ENCODE measurements at regions not wholly inside any gene's neighbourhood (a gene's known extent, or its start where the extent isn't known, plus 50 kb on each side); places are given as distances from the start of the nearest gene placed in this dataset.

- DNase-seq, result no peak
- FAIRE-seq, result no peak
- H3K27ac ChIP-seq (ENCODE audit: low read depth in 1 of 3, low read length in 2 of 3), result no peak overlapping the region
- no peaks in the 10 kb centered on the region for H3K27me3 ChIP-seq (ENCODE audit: control insufficient read depth in 3 of 3, insufficient read depth in 3 of 3, low read length in 3 of 3)
- no peak overlapping the region for H3K4me3 ChIP-seq (ENCODE audit: low read depth in 1 of 3, low read length in 3 of 3)
- no peaks in the 10 kb centered on the region for H3K36me3 ChIP-seq (ENCODE audit: control insufficient read depth in 3 of 3, insufficient read depth in 2 of 3, low read depth in 1 of 3, low read length in 3 of 3)
- 72 to 78% (median 77%) methylated on average over 1 of the region's 1 CpG for WGBS, 3 donors
- peaks cover 0 to 4% (median 0%) of the 10 kb centered on the region in 3 donors for H3K4me1 ChIP-seq (ENCODE audit: control insufficient read depth in 3 of 3, insufficient read depth in 2 of 3, low read depth in 1 of 3, low read length in 2 of 3)
- no peaks in the 10 kb centered on the region for H3K9me3 ChIP-seq (ENCODE audit: control insufficient read depth in 2 of 2, insufficient read depth in 1 of 2, low read depth in 1 of 2, low read length in 1 of 2)
Measured at GRCh38 chr14:30225176-30225575, 297.5 kb upstream of the PRKD1 start.

- no peak overlapping the region for H3K4me3 ChIP-seq (ENCODE audit: low read depth in 1 of 3, low read length in 3 of 3)
- H3K27ac ChIP-seq (ENCODE audit: low read depth in 1 of 3, low read length in 2 of 3), result no peak overlapping the region
- whole genome bisulfite sequencing, 3 donors, result 53 to 70% (median 65%) methylated on average over 3 of the region's 3 CpGs
- no peaks in the 10 kb centered on the region for H3K27me3 ChIP-seq (ENCODE audit: control insufficient read depth in 3 of 3, insufficient read depth in 3 of 3, low read length in 3 of 3)
- DNase-seq (no peak), FAIRE-seq (no peak)
- H3K9me3 ChIP-seq (ENCODE audit: control insufficient read depth in 2 of 2, insufficient read depth in 1 of 2, low read depth in 1 of 2, low read length in 1 of 2), result no peaks in the 10 kb centered on the region
- H3K4me1 ChIP-seq (ENCODE audit: control insufficient read depth in 3 of 3, insufficient read depth in 2 of 3, low read depth in 1 of 3, low read length in 2 of 3), result peaks cover 0 to 4% (median 0%) of the 10 kb centered on the region in 3 donors
- no peaks in the 10 kb centered on the region for H3K36me3 ChIP-seq (ENCODE audit: control insufficient read depth in 3 of 3, insufficient read depth in 2 of 3, low read depth in 1 of 3, low read length in 3 of 3)
Measured at GRCh38 chr14:30227436-30227835, 299.8 kb upstream of the PRKD1 start.

GRCh38 chr14:30227876-30228275 lies 300.2 kb upstream of the PRKD1 start:
- Histone ChIP-seq H3K9me3 (ENCODE audit: control insufficient read depth in 2 of 2, insufficient read depth in 1 of 2, low read depth in 1 of 2, low read length in 1 of 2) (no peaks in the 10 kb centered on the region), H3K27ac (ENCODE audit: low read depth in 1 of 3, low read length in 2 of 3) (no peak overlapping the region), H3K4me3 (ENCODE audit: low read depth in 1 of 3, low read length in 3 of 3) (no peak overlapping the region), H3K36me3 (ENCODE audit: control insufficient read depth in 3 of 3, insufficient read depth in 2 of 3, low read depth in 1 of 3, low read length in 3 of 3) (no peaks in the 10 kb centered on the region), H3K4me1 (ENCODE audit: control insufficient read depth in 3 of 3, insufficient read depth in 2 of 3, low read depth in 1 of 3, low read length in 2 of 3) (peaks cover 0 to 4% (median 0%) of the 10 kb centered on the region in 3 donors), H3K27me3 (ENCODE audit: control insufficient read depth in 3 of 3, insufficient read depth in 3 of 3, low read length in 3 of 3) (no peaks in the 10 kb centered on the region)
- 21 to 44% (median 28%) methylated on average over 2 of the region's 2 CpGs for WGBS, 3 donors
- DNase-seq (peak in 1 of 2 donors; percentile 7), FAIRE-seq (no peak)

- Histone ChIP-seq H3K4me3 (ENCODE audit: low read depth in 1 of 3, low read length in 3 of 3) (no peak overlapping the region), H3K27me3 (ENCODE audit: control insufficient read depth in 3 of 3, insufficient read depth in 3 of 3, low read length in 3 of 3) (no peaks in the 10 kb centered on the region), H3K36me3 (ENCODE audit: control insufficient read depth in 3 of 3, insufficient read depth in 2 of 3, low read depth in 1 of 3, low read length in 3 of 3) (no peaks in the 10 kb centered on the region), H3K9me3 (ENCODE audit: control insufficient read depth in 2 of 2, insufficient read depth in 1 of 2, low read depth in 1 of 2, low read length in 1 of 2) (no peaks in the 10 kb centered on the region), H3K27ac (ENCODE audit: low read depth in 1 of 3, low read length in 2 of 3) (no peak overlapping the region), H3K4me1 (ENCODE audit: control insufficient read depth in 3 of 3, insufficient read depth in 2 of 3, low read depth in 1 of 3, low read length in 2 of 3) (no peaks in the 10 kb centered on the region)
- no peak for FAIRE-seq
- 90 to 92% (median 90%) methylated on average over 3 of the region's 3 CpGs for WGBS, 3 donors
- DNase-seq, result no peak
Measured at GRCh38 chr14:30230719-30231118, 303.1 kb upstream of the PRKD1 start.

GRCh38 chr14:30234966-30235365 lies 307.3 kb upstream of the PRKD1 start:
- Histone ChIP-seq H3K4me1 (ENCODE audit: control insufficient read depth in 3 of 3, insufficient read depth in 2 of 3, low read depth in 1 of 3, low read length in 2 of 3) (no peaks in the 10 kb centered on the region), H3K4me3 (ENCODE audit: low read depth in 1 of 3, low read length in 3 of 3) (no peak overlapping the region), H3K9me3 (ENCODE audit: control insufficient read depth in 2 of 2, insufficient read depth in 1 of 2, low read depth in 1 of 2, low read length in 1 of 2) (no peaks in the 10 kb centered on the region), H3K36me3 (ENCODE audit: control insufficient read depth in 3 of 3, insufficient read depth in 2 of 3, low read depth in 1 of 3, low read length in 3 of 3) (no peaks in the 10 kb centered on the region), H3K27me3 (ENCODE audit: control insufficient read depth in 3 of 3, insufficient read depth in 3 of 3, low read length in 3 of 3) (no peaks in the 10 kb centered on the region), H3K27ac (ENCODE audit: low read depth in 1 of 3, low read length in 2 of 3) (no peak overlapping the region)
- FAIRE-seq (no peak), DNase-seq (no peak)
- 85 to 88% (median 86%) methylated on average over 1 of the region's 1 CpG for WGBS, 3 donors

- Histone ChIP-seq H3K4me1 (ENCODE audit: control insufficient read depth in 3 of 3, insufficient read depth in 2 of 3, low read depth in 1 of 3, low read length in 2 of 3) (no peaks in the 10 kb centered on the region), H3K4me3 (ENCODE audit: low read depth in 1 of 3, low read length in 3 of 3) (no peak overlapping the region), H3K27ac (ENCODE audit: low read depth in 1 of 3, low read length in 2 of 3) (no peak overlapping the region), H3K9me3 (ENCODE audit: control insufficient read depth in 2 of 2, insufficient read depth in 1 of 2, low read depth in 1 of 2, low read length in 1 of 2) (no peaks in the 10 kb centered on the region), H3K27me3 (ENCODE audit: control insufficient read depth in 3 of 3, insufficient read depth in 3 of 3, low read length in 3 of 3) (no peaks in the 10 kb centered on the region), H3K36me3 (ENCODE audit: control insufficient read depth in 3 of 3, insufficient read depth in 2 of 3, low read depth in 1 of 3, low read length in 3 of 3) (no peaks in the 10 kb centered on the region)
- FAIRE-seq, result no peak
- DNase-seq, result no peak
- 81 to 90% (median 86%) methylated on average over 2 of the region's 2 CpGs for WGBS, 3 donors
Measured at GRCh38 chr14:30235485-30235884, 307.8 kb upstream of the PRKD1 start.

GRCh38 chr14:30238936-30239335 lies 311.3 kb upstream of the PRKD1 start:
- H3K4me3 ChIP-seq (ENCODE audit: low read depth in 1 of 3, low read length in 3 of 3), result no peak overlapping the region

GRCh38 chr14:30240018-30240417 lies 312.4 kb upstream of the PRKD1 start:
- H3K27ac ChIP-seq (ENCODE audit: low read depth in 1 of 3, low read length in 2 of 3), result no peak overlapping the region
- H3K4me3 ChIP-seq (ENCODE audit: low read depth in 1 of 3, low read length in 3 of 3), result no peak overlapping the region
- no peaks in the 10 kb centered on the region for H3K36me3 ChIP-seq (ENCODE audit: control insufficient read depth in 3 of 3, insufficient read depth in 2 of 3, low read depth in 1 of 3, low read length in 3 of 3)
- no peaks in the 10 kb centered on the region for H3K27me3 ChIP-seq (ENCODE audit: control insufficient read depth in 3 of 3, insufficient read depth in 3 of 3, low read length in 3 of 3)
- 50 to 73% (median 66%) methylated on average over 4 of the region's 4 CpGs for WGBS, 3 donors
- H3K9me3 ChIP-seq (ENCODE audit: control insufficient read depth in 2 of 2, insufficient read depth in 1 of 2, low read depth in 1 of 2, low read length in 1 of 2), result no peaks in the 10 kb centered on the region
- H3K4me1 ChIP-seq (ENCODE audit: control insufficient read depth in 3 of 3, insufficient read depth in 2 of 3, low read depth in 1 of 3, low read length in 2 of 3), result no peaks in the 10 kb centered on the region
- no peak for FAIRE-seq
- DNase-seq, result no peak

More at GRCh38 chr14:30238936-30239335, 311.3 kb upstream of the PRKD1 start:
- Histone ChIP-seq H3K36me3 (ENCODE audit: control insufficient read depth in 3 of 3, insufficient read depth in 2 of 3, low read depth in 1 of 3, low read length in 3 of 3) (no peaks in the 10 kb centered on the region), H3K27ac (ENCODE audit: low read depth in 1 of 3, low read length in 2 of 3) (no peak overlapping the region), H3K27me3 (ENCODE audit: control insufficient read depth in 3 of 3, insufficient read depth in 3 of 3, low read length in 3 of 3) (no peaks in the 10 kb centered on the region), H3K4me1 (ENCODE audit: control insufficient read depth in 3 of 3, insufficient read depth in 2 of 3, low read depth in 1 of 3, low read length in 2 of 3) (no peaks in the 10 kb centered on the region), H3K9me3 (ENCODE audit: control insufficient read depth in 2 of 2, insufficient read depth in 1 of 2, low read depth in 1 of 2, low read length in 1 of 2) (no peaks in the 10 kb centered on the region)
- 64 to 81% (median 73%) methylated on average over 4 of the region's 4 CpGs for WGBS, 3 donors
- FAIRE-seq (no peak), DNase-seq (no peak)

GRCh38 chr14:30240685-30241084 lies 313.0 kb upstream of the PRKD1 start:
- WGBS, 3 donors, result 54 to 56% (median 55%) methylated on average over 3 of the region's 3 CpGs
- Histone ChIP-seq H3K4me3 (ENCODE audit: low read depth in 1 of 3, low read length in 3 of 3) (no peak overlapping the region), H3K36me3 (ENCODE audit: control insufficient read depth in 3 of 3, insufficient read depth in 2 of 3, low read depth in 1 of 3, low read length in 3 of 3) (no peaks in the 10 kb centered on the region), H3K27ac (ENCODE audit: low read depth in 1 of 3, low read length in 2 of 3) (no peak overlapping the region), H3K27me3 (ENCODE audit: control insufficient read depth in 3 of 3, insufficient read depth in 3 of 3, low read length in 3 of 3) (no peaks in the 10 kb centered on the region), H3K9me3 (ENCODE audit: control insufficient read depth in 2 of 2, insufficient read depth in 1 of 2, low read depth in 1 of 2, low read length in 1 of 2) (no peaks in the 10 kb centered on the region), H3K4me1 (ENCODE audit: control insufficient read depth in 3 of 3, insufficient read depth in 2 of 3, low read depth in 1 of 3, low read length in 2 of 3) (no peaks in the 10 kb centered on the region)
- DNase-seq, result no peak
- no peak for FAIRE-seq
